Kidney tubule cell (primary cell): ENCODE measurements at regions not wholly inside any gene's neighbourhood (a gene's known extent, or its start where the extent isn't known, plus 50 kb on each side); places are given as distances from the start of the nearest gene placed in this dataset.

Source experiments
- DNase-seq: peaks from one replicate; pipeline ENCODE4 v3.0.0-alpha.2; 2018; ENCODE audit warnings: low spot score

DNA sequence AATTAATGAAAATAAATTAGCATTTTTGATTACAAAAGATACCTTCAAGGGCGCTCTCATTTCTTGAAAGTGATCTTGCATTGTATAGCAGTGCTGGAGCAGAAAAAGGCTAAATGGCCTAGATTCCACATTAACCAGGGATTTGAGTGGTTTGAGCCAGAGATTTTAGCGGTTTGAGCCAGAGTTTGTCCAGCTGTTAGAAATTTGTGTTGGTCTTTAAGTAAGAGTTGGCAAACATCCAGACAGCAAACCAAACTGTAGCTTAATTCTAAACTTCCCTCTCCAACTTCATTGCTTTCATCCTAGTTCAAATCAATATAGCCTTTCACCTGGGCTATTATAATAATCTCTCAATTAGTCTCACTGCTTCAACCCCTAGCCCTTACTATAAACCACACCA lies 351.7 kb downstream of the IGSF11 start:
- DNase-seq = no peak

DNA sequence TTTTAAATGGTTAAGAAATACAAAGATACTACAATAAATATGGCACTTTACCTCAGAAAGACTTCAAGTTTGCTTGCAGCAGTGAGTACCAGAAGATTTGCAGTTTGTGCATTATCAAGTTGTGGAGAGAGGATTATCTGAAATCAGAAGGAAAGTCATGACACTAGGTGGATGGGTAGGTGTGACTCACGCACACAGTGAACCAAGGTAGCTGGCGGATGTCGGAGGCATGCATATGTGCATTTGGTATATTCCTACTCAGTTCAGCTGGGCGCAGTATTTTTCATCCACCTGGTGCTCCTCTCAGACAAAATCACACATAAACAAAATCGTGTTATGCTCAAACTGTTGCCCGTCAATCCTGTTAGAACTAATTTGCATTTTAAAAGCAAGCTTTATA lies 351.0 kb downstream of the IGSF11 start:
- DNase-seq = no peak

- no peak for DNase-seq
These were observed 346.2 kb downstream of the IGSF11 start for GRCh38 chr3:118688396-118688884.

DNA sequence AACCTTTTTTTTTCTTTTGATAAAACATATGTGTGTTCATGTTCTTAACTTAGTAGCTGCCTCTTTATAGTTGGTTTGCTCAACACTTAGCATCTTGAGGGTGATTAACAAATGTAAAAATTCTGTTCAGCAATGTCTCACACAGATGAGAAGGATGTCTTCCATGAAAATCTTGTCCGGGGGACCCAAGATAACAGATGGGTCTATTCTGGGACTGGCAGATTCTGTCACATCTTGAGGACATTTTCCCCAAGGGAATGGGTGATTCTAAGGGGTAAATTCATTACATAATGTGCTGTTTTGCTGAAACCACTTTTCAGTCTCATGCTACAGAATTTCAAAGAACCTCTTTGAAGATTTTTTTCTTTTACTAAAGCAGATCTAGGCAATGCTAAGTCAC lies 342.2 kb downstream of the IGSF11 start:
- no peak for DNase-seq

GRCh38 chr3:118705487-118706219 lies 329.0 kb downstream of the IGSF11 start:
- no peak for DNase-seq

GRCh38 chr3:118707991-118708390 lies 326.7 kb downstream of the IGSF11 start:
- DNase-seq = no peak

GRCh38 chr3:118710532-118710931 lies 324.1 kb downstream of the IGSF11 start:
- no peak for DNase-seq

- DNase-seq = no peak
These were observed 321.0 kb downstream of the IGSF11 start for GRCh38 chr3:118713502-118714207.

DNA sequence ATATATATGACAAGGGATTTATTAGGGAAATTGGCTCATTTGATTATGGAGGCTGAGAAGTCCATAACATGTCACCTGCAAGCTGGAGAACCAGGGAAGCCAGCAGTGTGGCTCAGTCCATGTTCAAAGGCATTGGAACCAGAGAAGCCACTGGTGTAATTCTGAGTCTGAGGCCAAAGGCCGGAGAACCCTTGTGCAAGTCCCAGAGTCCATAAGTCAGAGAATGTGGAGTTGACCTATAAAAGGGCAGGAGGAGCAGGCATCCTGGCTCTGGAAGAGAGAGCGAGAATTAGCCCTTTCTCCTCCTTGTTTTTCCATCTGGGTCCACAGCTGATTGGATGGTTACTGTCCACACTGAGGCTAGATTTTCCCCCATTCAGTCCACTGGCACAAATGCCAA lies 319.8 kb downstream of the IGSF11 start:
- DNase-seq = no peak

GRCh38 chr3:118729546-118729945 lies 305.1 kb downstream of the IGSF11 start:
- DNase-seq = no peak

- DNase-seq = no peak
These were observed 300.0 kb downstream of the IGSF11 start for GRCh38 chr3:118734664-118735063.

GRCh38 chr3:118736107-118736506 lies 298.5 kb downstream of the IGSF11 start:
- DNase-seq = no peak

GRCh38 chr3:118740722-118741290 lies 293.8 kb downstream of the IGSF11 start:
- DNase-seq = no peak

GRCh38 chr3:118742760-118743159 lies 291.9 kb downstream of the IGSF11 start:
- no peak for DNase-seq

DNA sequence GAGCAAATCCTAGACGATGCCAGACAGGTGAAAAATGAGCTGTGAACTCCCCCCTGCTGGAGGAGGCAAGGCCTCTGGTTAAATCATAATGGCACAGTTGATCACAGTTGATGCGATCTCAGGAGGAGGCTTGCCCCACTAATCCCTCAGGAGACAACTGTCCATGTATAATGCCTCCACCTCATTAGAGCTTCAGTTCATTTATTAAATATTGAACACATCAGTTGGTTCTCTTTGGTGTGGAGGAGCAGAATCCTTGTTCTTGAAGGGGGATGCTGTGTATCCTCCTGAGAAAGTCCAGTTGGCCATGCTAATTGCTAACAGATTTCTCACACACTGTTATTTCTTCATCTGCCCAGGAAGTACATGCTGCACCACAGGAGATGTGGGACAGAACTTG lies 290.5 kb downstream of the IGSF11 start:
- no peak for DNase-seq

DNA sequence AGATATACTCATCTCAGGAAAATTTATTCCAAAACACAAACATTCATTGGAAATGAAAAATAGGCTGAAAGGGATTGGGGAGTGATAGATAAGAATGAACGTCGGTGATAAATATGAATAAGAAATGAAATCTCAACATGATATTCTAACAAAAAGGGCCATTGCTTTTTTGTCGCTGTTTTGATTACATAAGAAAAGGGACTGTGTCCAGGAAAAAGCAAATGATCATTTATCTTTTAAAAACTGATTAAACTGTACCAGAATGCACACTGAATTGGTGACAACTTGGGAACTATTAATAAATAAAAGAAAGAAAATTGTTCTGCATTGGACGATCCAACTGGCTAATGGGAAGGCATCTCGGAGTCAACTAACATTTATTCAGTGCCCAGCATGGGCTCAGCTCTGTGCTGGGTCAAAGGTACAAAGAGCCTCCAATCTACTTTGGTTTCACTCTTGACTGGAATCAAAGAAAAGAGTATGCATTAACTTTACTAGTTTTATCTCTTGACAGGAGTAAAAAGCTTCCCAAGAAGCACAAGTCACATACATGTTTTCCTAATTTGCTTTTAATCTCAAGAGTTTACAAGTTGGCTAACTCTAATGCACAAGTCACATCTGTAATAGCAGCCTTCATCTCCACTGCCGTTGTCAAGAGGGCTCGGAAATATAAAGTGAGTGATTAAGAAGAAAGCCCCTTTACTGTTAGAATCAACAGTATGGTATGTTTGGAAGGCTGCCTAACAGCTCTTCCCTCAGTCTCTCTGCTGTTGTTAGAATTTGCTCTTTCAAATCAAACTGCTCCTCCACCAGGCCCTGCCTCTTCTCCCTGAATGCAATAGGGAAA lies 280.0 kb downstream of the IGSF11 start:
- no peak for DNase-seq

DNA sequence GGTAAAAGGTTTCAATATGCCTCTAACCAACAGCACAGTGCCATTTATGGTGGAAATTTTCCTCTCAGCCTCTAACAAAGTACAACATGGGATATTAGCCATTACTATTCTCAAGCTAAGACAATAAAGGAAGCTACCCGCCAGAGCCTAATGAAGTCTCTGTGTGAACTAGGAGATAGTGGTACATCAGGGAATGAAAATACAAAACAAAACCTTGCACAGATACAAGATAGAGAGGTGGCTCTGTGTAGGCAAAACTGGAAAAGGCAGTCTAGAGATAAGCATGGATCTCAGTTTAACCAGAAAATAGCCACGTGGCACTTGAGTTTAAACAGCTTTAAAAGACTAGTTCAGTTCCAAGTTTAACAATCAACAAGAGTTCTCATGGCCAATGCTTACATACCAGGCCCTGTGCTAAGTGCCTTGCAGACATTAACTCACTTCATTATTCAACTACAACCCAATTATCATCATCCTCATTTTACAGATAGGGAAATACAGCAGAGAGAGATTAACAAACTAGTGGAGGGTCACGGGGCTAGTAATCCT lies 279.3 kb downstream of the IGSF11 start:
- DNase-seq = no peak

- no peak for DNase-seq
These were observed 273.9 kb downstream of the IGSF11 start for GRCh38 chr3:118760585-118761290.

DNA sequence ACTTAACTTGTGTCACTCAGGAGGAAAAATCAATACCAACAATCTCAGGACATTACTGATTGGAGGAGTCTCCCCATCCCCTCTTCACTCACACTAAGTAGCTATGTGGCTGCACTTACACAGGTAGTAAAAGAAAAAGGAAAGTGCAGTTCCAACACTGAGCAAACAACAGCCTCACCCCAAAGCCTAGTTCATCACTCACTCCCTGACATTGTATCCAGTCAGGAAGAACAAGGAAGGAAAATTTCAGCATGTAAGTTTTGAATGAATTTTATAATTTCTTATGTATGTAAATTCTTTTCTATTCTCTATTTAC lies 273.4 kb downstream of the IGSF11 start:
- DNase-seq = no peak

DNA sequence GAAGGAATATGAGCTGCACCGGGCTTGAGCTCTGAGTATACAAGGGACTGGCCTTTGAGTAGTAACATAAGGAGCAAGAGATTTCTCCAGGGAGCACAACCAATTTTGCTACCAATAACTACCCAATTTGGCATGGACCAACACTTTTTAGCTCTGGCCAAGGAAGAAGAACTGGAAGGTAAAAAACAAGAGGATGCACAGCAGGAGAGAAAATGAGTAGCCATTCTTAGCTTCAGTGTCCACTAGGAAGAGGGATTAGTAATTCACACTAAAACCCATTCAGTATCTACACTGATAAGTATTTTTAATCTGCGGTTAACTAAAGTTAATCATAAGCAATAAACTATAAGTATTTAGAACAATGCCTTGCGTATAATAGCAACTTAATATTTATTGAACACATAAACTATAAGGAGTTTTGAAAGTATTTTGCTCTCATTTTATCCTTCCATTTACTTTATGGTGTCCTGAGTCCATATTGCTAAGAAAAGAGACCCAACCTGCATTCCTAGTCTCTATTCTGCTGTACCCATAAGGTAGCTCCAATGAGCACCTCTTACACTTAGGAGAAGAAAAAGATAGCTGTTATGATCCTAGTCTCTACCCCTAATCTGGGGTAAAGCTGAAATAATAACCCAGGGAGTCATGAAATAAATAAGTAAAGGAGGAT lies 268.9 kb downstream of the IGSF11 start:
- DNase-seq = no peak

DNA sequence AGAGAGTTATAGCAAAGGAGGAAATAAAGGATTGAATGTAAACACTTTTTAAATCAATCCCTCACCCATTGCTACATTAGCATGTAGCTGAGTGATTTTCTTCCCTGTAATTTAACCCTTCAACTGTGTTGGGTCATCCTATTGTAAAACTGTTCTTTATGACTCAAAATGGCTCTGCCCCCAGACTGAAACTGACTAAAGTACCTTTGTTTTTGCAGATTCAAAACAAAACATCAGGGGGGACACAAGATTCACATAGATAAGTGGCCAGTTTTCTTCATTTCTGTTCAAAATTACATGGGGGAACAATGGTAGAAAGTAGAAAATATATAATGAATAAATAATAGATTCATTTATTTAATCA lies 268.4 kb downstream of the IGSF11 start:
- DNase-seq = no peak
